Natural killer cell (primary cell): ENCODE measurements at regions not wholly inside any gene's neighbourhood (a gene's known extent, or its start where the extent isn't known, plus 50 kb on each side); places are given as distances from the start of the nearest gene placed in this dataset.

Experiments
- ATAC-seq, 3 donors: fragments of 150-1000 bp in 2 of 3; fragments of 200-7000 bp in 1 of 3; cut with Tn5 transposase; 1 replicate in 1 of 3; 2 replicates in 2 of 3; pipeline ENCODE4 v1.10.0; 2021; ENCODE audit warnings: mild to moderate bottlenecking in 2 of 3, moderate library complexity in 2 of 3
- DNase-seq, 2 donors: peaks; one replicate each; pipeline versions ENCODE4 v3.0.0 to v3.0.0-alpha.2; 2013 to 2021; ENCODE audit warnings: mixed read lengths in 1 of 2
- H3K27ac ChIP-seq: one replicate; pipeline ENCODE4 v1.5.1; 2013; ENCODE audit warnings: mild to moderate bottlenecking, low read length
- H3K27me3 ChIP-seq: one replicate; pipeline ENCODE4 v1.6.1; 2013; ENCODE audit warnings: low read length; ENCODE audit not compliant: control insufficient read depth, insufficient read depth
- H3K36me3 ChIP-seq: one replicate; pipeline ENCODE4 v1.6.1; 2013; ENCODE audit warnings: low read length; ENCODE audit not compliant: control insufficient read depth, insufficient read depth
- H3K4me1 ChIP-seq: one replicate; pipeline ENCODE4 v1.6.1; 2013; ENCODE audit warnings: low read length; ENCODE audit not compliant: control insufficient read depth, insufficient read depth
- H3K4me3 ChIP-seq: one replicate; pipeline ENCODE4 v1.5.1; 2013; ENCODE audit warnings: low read length
- H3K9me3 ChIP-seq: one replicate; pipeline ENCODE4 v1.6.1; 2013; ENCODE audit warnings: low read length; ENCODE audit not compliant: control insufficient read depth, insufficient read depth
- H3K27ac Mint-ChIP-seq, 2 donors: one replicate each; pipeline ENCODE4 v1.8.0; 2022; ENCODE audit warnings: mild to moderate bottlenecking in 2 of 2, mixed read lengths in 2 of 2, moderate library complexity in 1 of 2
- H3K27me3 Mint-ChIP-seq, 2 donors: one replicate each; pipeline ENCODE4 v1.8.0; 2022; ENCODE audit warnings: low read depth in 2 of 2, mixed read lengths in 2 of 2
- H3K36me3 Mint-ChIP-seq: one replicate; pipeline ENCODE4 v1.8.0; 2022; ENCODE audit warnings: mixed read lengths
- H3K4me1 Mint-ChIP-seq, 2 donors: one replicate each; pipeline ENCODE4 v1.8.0; 2022; ENCODE audit warnings: mixed read lengths in 2 of 2
- H3K4me3 Mint-ChIP-seq: one replicate; pipeline ENCODE4 v1.8.0; 2022; ENCODE audit warnings: mild to moderate bottlenecking, moderate library complexity, mixed read lengths
- H3K9me3 Mint-ChIP-seq, 2 donors: one replicate each; pipeline ENCODE4 v1.8.0; 2022; ENCODE audit warnings: mixed read lengths in 2 of 2
- WGBS: methylation state at CpG from one replicate; pipeline ENCODE4 v1.1.7; 2013; ENCODE audit warnings: missing lambda C conversion rate; ENCODE audit not compliant: insufficient coverage; 5-methylcytosine and 5-hydroxymethylcytosine counted together
- intact Hi-C: fragments of 100-400 bp; cut with micrococcal nuclease; formaldehyde crosslinking; loops from one replicate; pipeline ENCODE4 v1.14.2; 2022
- TF ChIP-seq, protein P1 (sequence below): fragments of 200-600 bp; IDR thresholded peaks from one replicate; pipeline ENCODE4 v1.8.0; 2022; ENCODE audit warnings: antibody characterized with exemption

DNA sequence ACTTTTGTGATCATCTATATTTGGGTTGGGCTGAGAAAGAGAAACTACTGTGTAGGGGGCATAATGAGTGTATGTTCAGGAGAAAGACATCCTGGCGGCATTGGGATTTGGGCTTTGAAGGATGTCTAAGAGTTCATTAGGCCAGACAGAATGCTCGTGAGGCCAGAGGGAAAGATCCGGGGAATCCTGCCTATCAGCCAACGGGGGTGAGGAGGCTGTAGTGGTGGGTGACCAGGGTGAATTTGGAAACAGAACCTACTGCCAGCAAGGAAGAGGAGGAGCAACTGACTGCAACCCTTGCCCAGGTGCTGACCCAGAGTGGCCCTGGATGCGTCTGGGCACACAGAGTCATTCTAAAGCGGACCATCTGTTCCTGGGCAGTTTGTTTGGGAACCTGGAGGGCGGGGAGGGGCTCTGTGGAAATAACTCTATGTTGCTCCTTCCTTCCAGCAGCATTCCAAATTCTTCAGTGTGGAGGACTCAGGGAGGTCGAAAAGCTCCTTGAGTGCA lies 56.9 kb upstream of the ECE1 start:
- H3K27me3 ChIP-seq: peaks cover 8% of the 10 kb centered on the region
- no peak for DNase-seq
- intact Hi-C loops: no loop called here

DNA sequence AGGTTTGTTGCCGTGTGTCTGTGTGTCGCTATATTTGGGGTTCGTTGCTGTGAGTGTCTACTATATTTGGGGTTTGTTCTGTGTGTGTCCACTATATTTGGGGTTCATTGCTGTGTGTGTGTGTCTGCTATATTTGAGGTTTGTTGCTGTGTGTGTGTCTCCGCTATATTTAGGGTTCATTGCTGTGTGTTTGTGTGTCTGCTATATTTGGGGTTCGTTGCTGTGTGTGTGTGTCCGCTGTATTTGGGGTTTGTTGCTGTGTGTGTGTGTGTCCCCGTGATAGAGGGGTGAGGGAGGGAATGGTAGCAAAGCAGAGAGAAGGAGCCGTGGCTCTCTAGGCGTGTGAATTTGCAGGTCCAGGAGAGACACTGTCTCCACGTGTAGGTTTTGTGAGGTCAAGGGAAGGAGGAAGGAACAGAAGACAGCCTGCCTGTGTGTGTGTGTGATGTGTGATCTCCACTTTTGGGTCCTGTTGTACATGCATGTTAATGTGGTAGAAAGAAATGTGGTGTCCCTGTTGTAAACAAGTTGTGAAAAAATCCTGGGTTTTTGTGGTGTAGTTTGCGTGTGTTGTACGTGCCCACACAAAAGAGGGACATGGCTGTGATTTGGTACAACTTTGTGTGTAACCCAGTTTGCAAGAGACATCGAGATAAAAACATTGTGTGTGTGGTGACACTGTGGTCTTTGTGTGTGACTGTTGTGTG lies 56.3 kb upstream of the ECE1 start:
- no peaks in the 10 kb centered on the region for H3K36me3 ChIP-seq
- intact Hi-C loops: no loop called here
- DNase-seq: no peak
- TF ChIP-seq, protein P1, sequence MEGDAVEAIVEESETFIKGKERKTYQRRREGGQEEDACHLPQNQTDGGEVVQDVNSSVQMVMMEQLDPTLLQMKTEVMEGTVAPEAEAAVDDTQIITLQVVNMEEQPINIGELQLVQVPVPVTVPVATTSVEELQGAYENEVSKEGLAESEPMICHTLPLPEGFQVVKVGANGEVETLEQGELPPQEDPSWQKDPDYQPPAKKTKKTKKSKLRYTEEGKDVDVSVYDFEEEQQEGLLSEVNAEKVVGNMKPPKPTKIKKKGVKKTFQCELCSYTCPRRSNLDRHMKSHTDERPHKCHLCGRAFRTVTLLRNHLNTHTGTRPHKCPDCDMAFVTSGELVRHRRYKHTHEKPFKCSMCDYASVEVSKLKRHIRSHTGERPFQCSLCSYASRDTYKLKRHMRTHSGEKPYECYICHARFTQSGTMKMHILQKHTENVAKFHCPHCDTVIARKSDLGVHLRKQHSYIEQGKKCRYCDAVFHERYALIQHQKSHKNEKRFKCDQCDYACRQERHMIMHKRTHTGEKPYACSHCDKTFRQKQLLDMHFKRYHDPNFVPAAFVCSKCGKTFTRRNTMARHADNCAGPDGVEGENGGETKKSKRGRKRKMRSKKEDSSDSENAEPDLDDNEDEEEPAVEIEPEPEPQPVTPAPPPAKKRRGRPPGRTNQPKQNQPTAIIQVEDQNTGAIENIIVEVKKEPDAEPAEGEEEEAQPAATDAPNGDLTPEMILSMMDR: no peak
- H3K9me3 Mint-ChIP-seq: no peaks in the 10 kb centered on the region
- 58% methylated on average over 13 of the region's 13 CpGs for WGBS
- no peak overlapping the region for H3K27ac Mint-ChIP-seq
- H3K4me1 ChIP-seq: peaks cover 40% of the 10 kb centered on the region
- no peak overlapping the region for H3K4me3 Mint-ChIP-seq
- peaks cover 8% of the 10 kb centered on the region for H3K27me3 ChIP-seq
- peaks cover 34% of the 10 kb centered on the region in 2 donors for H3K4me1 Mint-ChIP-seq
- no peak overlapping the region for H3K27ac ChIP-seq
- no peaks in the 10 kb centered on the region for H3K36me3 Mint-ChIP-seq
- H3K9me3 ChIP-seq: no peaks in the 10 kb centered on the region
- H3K4me3 ChIP-seq: no peak overlapping the region
- ATAC-seq: no peak
- H3K27me3 Mint-ChIP-seq: no peaks in the 10 kb centered on the region

More for the DNA sequence above, 56.9 kb upstream of the ECE1 start:
- WGBS: 90% methylated on average over 8 of the region's 8 CpGs
- H3K36me3 ChIP-seq: no peaks in the 10 kb centered on the region
- H3K4me3 Mint-ChIP-seq: no peak overlapping the region
- no peak overlapping the region for H3K27ac ChIP-seq
- TF ChIP-seq, protein P1: no peak
- H3K36me3 Mint-ChIP-seq: no peaks in the 10 kb centered on the region
- no peaks in the 10 kb centered on the region for H3K9me3 ChIP-seq
- H3K27me3 Mint-ChIP-seq: no peaks in the 10 kb centered on the region
- no peak overlapping the region for H3K4me3 ChIP-seq
- no peak for ATAC-seq
- no peaks in the 10 kb centered on the region for H3K9me3 Mint-ChIP-seq
- H3K27ac Mint-ChIP-seq: no peak overlapping the region
- H3K4me1 Mint-ChIP-seq: peaks cover 28% of the 10 kb centered on the region in 2 donors
- peaks cover 39% of the 10 kb centered on the region for H3K4me1 ChIP-seq

DNA sequence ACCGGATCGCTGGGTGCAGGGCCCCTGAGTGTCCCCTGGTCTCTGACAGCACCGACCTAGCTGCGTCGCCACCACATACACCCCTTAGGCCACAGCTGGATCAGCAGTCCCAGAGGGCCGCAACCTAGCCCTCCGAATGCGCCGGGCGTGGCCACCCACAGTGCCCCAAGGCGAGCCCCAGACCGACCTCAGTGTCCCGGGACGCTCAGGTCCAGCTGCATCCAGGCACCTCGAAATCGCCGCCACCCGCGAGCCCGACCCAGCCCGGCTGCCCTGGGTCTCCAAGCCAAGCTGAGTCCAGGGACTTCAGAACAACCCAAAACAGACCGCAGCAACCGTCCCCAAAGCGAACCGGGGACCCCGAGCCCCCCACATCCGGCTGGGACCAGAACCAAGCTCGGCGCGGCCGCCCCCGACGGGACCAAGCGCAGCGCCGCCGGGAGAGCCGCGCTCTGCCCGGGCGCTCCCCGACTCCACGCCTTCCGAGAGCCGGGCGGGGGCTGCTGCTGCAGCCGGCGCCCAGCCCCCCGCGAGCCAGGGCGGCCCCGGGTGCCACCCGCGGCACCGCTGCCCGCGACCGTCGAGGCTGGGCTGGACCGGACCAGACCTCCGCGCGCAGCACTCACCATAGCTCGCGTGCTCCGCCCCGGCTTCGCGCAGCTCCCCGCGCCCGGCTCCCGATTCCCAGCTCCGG lies 54.6 kb upstream of the ECE1 start:
- 4% methylated on average over 74 of the region's 74 CpGs for WGBS
- H3K27me3 ChIP-seq: peaks cover 8% of the 10 kb centered on the region
- H3K27ac ChIP-seq: peak overlapping the region; percentile 7
- Mint-ChIP-seq H3K36me3 (no peaks in the 10 kb centered on the region), H3K27me3 (no peaks in the 10 kb centered on the region), H3K27ac (peak overlapping the region in 1 of 2 donors; percentile 78), H3K9me3 (no peaks in the 10 kb centered on the region), H3K4me1 (peaks cover 42 to 49% of the 10 kb centered on the region in 2 donors), H3K4me3 (peak overlapping the region; percentile 92)
- peak overlapping the region; percentile 80 for H3K4me3 ChIP-seq
- H3K4me1 ChIP-seq: peaks cover 43% of the 10 kb centered on the region
- H3K9me3 ChIP-seq: no peaks in the 10 kb centered on the region
- intact Hi-C loops: loop anchor here (1.0 to 2.0 kb wide), 2 partner anchors 11 to 50 kb away; no protein-coding TSS in a partner anchor
- ATAC-seq (peak; percentile 29 to 42 (median 36)), DNase-seq (no peak)
- no peaks in the 10 kb centered on the region for H3K36me3 ChIP-seq
- TF ChIP-seq, protein P1: no peak
